Right lobe of liver (tissue), 4 donors: ENCODE measurements at regions not wholly inside any gene's neighbourhood (a gene's known extent, or its start where the extent isn't known, plus 50 kb on each side); places are given as distances from the start of the nearest gene placed in this dataset.
"Not testable (repeated sequence)": the region's sequence is repeated elsewhere in the genome, so short reads cannot be mapped to it uniquely, and the experiment has no call there.

Experiments
- CTCF ChIP-seq, 4 donors: fragments of 200-600 bp in 3 of 4; fragments of 450-650 bp in 1 of 4; IDR thresholded peaks; one replicate each; pipeline versions ENCODE4 v1.5.1 to v1.8.0; 2016 to 2022; ENCODE audit warnings: antibody characterized with exemption in 4 of 4, mild to moderate bottlenecking in 2 of 4
- POLR2A ChIP-seq: fragments of 450-650 bp; IDR thresholded peaks from one replicate; pipeline ENCODE4 v1.6.1; 2017; ENCODE audit warnings: antibody characterized with exemption, mild to moderate bottlenecking
- donor health status: DM: no; HTN: no; CAD: no.
- donor health status: DM: no; HTN: no; CAD: no.
- donor health status: DM: no; HTN: yes; CAD: no.

GRCh38 chr5:21550916-21551315 is 1302.2 kb downstream of the CDH12 start:
- TF ChIP-seq CTCF (IDR thresholded peaks at IDR 0.05); POLR2A: not testable (repeated sequence)
